WERI-Rb-1 (cell line): ENCODE measurements at regions not wholly inside any gene's neighbourhood (a gene's known extent, or its start where the extent isn't known, plus 50 kb on each side); places are given as distances from the start of the nearest gene placed in this dataset.
A peak's percentile ranks its signal among the peaks of the same experiment; 100 is the strongest.

Source experiments
- DNase-seq: peaks from one replicate; pipeline ENCODE4 v3.0.0-alpha.2; 2020
- H3K27ac ChIP-seq: fragments of 250-450 bp; sonication (Bioruptor Pico); 2 replicates; pipeline ENCODE4 v1.5.1; 2020; ENCODE audit warnings: mild to moderate bottlenecking, moderate library complexity
- H3K27me3 ChIP-seq: fragments of 250-450 bp; sonication (Bioruptor Pico); 2 replicates; pipeline ENCODE4 v1.5.1; 2021; ENCODE audit warnings: mild to moderate bottlenecking, low read depth, moderate library complexity; ENCODE audit not compliant: insufficient read depth, severe bottlenecking
- H3K36me3 ChIP-seq: fragments of 250-450 bp; sonication (Bioruptor Pico); 2 replicates; pipeline ENCODE4 v1.5.1; 2020; ENCODE audit warnings: mild to moderate bottlenecking, moderate library complexity
- H3K4me3 ChIP-seq: 2 replicates; pipeline ENCODE4 v1.5.1; 2011; ENCODE audit warnings: low read depth, mild to moderate bottlenecking, control low read depth, low read length
- H3K9me3 ChIP-seq: fragments of 250-450 bp; sonication (Bioruptor Pico); 2 replicates; pipeline ENCODE4 v1.5.1; 2021; ENCODE audit warnings: mild to moderate bottlenecking, moderate library complexity; ENCODE audit not compliant: severe bottlenecking
- CTCF ChIP-seq: IDR thresholded peaks from 2 replicates; pipeline ENCODE4 v1.5.1; 2011; ENCODE audit warnings: low read depth, mild to moderate bottlenecking, control low read depth, inconsistent platforms, low read length

DNA sequence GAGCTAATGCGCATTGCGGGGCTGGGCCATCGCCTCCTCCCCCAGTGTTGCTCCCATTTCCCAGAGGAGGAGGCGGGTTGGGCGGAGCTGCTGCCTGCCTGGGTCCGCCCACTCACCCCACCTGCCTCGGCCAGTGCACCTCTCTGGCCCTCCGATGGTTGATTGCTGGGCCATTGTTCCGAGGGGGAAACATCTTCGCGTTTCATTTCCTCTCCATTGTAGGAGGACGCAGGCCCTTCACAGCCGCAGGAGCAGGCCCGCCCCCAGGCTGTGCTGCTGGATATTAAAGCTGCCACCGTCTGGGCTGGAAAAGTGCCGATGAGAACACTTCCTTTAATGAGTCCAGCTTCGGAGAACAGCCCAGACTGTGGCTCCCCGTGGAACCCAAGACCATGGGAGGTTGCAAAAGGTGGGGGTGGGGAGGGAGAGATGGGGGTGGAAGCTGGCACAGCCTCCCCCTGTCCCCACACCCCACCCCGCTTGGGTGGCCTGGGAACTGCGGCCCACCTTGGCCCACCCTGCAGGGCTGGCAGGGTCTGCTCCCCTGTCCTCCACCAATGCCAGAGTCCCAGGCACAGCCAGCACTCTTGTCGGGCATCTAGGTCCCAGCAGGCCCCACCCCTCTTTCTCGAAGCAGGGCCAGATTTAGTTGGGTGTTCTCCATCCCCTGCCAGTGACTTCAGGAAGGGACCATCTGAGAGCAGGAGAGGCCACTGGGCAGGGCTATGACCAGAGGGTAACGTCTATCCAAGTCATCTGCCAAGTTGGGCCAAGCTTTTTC, 96.6 kb downstream of the ADRA2C start:
- no peaks in the 10 kb centered on the region for H3K27me3 ChIP-seq
- no peak for DNase-seq

GRCh38 chr4:3863841-3864741, 97.9 kb downstream of the ADRA2C start:
- no peak for TF ChIP-seq CTCF
- no peak overlapping the region for H3K27ac ChIP-seq
- peak; percentile 52 for DNase-seq
- H3K9me3 ChIP-seq: peaks cover 8% of the 10 kb centered on the region
- no peaks in the 10 kb centered on the region for H3K27me3 ChIP-seq
- H3K36me3 ChIP-seq: no peaks in the 10 kb centered on the region
- H3K4me3 ChIP-seq: no peak overlapping the region

More for the DNA sequence above, 96.6 kb downstream of the ADRA2C start:
- Histone ChIP-seq H3K27ac (no peak overlapping the region), H3K9me3 (peaks cover 2% of the 10 kb centered on the region), H3K36me3 (no peaks in the 10 kb centered on the region), H3K4me3 (no peak overlapping the region)
- no peak for TF ChIP-seq CTCF

DNA sequence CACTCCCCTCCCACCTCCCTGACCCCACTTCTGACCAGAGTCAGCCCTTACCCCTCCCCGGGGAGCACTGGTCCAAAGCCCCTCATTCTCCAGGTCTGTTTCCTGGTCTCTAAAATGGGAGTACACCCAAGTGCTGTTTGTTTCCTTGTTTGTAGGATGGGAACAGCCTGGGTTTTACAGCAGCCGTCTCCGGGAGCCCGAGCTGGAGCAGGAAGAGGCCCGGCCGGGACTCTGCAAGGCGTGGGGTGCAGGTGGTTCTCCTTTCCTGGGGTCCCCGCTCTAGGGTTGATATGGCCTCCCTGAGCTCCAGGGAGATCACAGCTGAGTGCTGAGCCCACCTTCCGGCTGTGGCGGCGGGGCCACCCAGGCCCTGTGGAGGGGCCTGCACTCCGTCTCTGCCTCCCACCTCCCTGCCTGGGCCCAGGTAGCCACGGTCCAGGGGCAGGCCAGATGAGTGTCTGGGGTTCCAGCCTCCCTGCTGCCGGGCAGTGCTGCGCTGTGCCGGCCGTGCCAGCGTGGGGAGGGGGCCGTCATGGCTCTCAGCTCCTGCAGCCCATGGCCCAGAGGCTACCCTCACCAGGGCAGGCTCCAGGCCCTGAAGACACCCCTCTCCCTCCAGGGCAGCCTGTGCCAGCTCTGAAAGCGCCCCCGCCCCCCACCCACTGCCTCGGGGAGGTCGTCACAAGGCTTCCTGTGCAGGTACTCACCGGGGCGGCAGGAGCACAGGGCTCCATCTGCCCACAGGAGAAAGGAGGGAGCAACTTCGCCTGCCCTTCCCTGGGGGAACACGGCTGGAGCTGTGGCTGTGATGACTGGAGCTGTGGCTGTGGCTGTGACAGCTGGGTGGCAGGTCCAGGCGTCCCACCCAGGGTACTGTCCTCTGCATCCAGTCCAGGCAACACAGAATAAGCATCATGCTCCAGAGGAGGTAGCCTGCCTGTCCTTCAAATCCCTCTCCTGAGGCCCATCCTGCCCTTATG, 98.8 kb downstream of the ADRA2C start:
- H3K36me3 ChIP-seq: no peaks in the 10 kb centered on the region
- no peaks in the 10 kb centered on the region for H3K27me3 ChIP-seq
- no peak overlapping the region for H3K4me3 ChIP-seq
- no peak overlapping the region for H3K27ac ChIP-seq
- peaks cover 8% of the 10 kb centered on the region for H3K9me3 ChIP-seq
- TF ChIP-seq CTCF: no peak
- no peak for DNase-seq

- peak; percentile 5 for DNase-seq
- H3K27ac ChIP-seq: no peak overlapping the region
- H3K9me3 ChIP-seq: peaks cover 8% of the 10 kb centered on the region
- TF ChIP-seq CTCF: no peak
- no peak overlapping the region for H3K4me3 ChIP-seq
- H3K36me3 ChIP-seq: no peaks in the 10 kb centered on the region
- H3K27me3 ChIP-seq: no peaks in the 10 kb centered on the region
Observed at GRCh38 chr4:3865986-3866812, 100.0 kb downstream of the ADRA2C start.

GRCh38 chr4:3866813-3867129, 100.6 kb downstream of the ADRA2C start:
- DNase-seq: no peak
- H3K9me3 ChIP-seq: peaks cover 8% of the 10 kb centered on the region
- no peaks in the 10 kb centered on the region for H3K27me3 ChIP-seq
- no peak overlapping the region for H3K27ac ChIP-seq
- no peak overlapping the region for H3K4me3 ChIP-seq
- no peaks in the 10 kb centered on the region for H3K36me3 ChIP-seq
- TF ChIP-seq CTCF: no peak
